Neural cell (in vitro differentiated cells): ENCODE measurements at regions not wholly inside any gene's neighbourhood (a gene's known extent, or its start where the extent isn't known, plus 50 kb on each side); places are given as distances from the start of the nearest gene placed in this dataset.

Source experiments
- H2AFZ ChIP-seq: fragments of 200-600, 300-800 bp; sonication (generic), shearing (Covaris generic); 2 replicates; pipeline ENCODE4 v1.6.0; 2014; ENCODE audit warnings: low read depth, mild to moderate bottlenecking, antibody characterized with exemption, low read length, moderate library complexity
- H3F3A ChIP-seq: fragments of 200-600 bp; shearing (Covaris generic); 2 replicates; pipeline ENCODE4 v1.6.1; 2016; ENCODE audit warnings: mild to moderate bottlenecking, moderate library complexity, mixed read lengths, antibody characterized with exemption, low read length; ENCODE audit not compliant: insufficient read depth, poor library complexity, severe bottlenecking
- H3K27ac ChIP-seq: fragments of 200-600, 300-800 bp; sonication (generic), shearing (Covaris generic); 2 replicates; pipeline ENCODE4 v1.5.1; 2014; ENCODE audit warnings: mild to moderate bottlenecking, low read length, moderate library complexity
- H3K27me3 ChIP-seq: fragments of 300-800, 200-600 bp; sonication (generic), shearing (Covaris generic); 2 replicates; pipeline ENCODE4 v1.6.0; 2014; ENCODE audit warnings: mild to moderate bottlenecking, low read depth, low read length, moderate library complexity; ENCODE audit not compliant: insufficient read depth
- H3K36me3 ChIP-seq: fragments of 300-800, 200-600 bp; sonication (generic), shearing (Covaris generic); 2 replicates; pipeline ENCODE4 v1.5.1; 2014; ENCODE audit warnings: mild to moderate bottlenecking, antibody characterized with exemption, low read length, moderate library complexity; ENCODE audit not compliant: insufficient read depth
- H3K4me2 ChIP-seq: fragments of 300-800, 200-600 bp; sonication (generic), shearing (Covaris generic); 2 replicates; pipeline ENCODE4 v1.6.0; 2014; ENCODE audit warnings: mild to moderate bottlenecking, low read length
- H3K4me3 ChIP-seq: fragments of 300-800, 200-600 bp; sonication (generic), shearing (Covaris generic); 2 replicates; pipeline ENCODE4 v1.5.1; 2014; ENCODE audit warnings: mild to moderate bottlenecking, low read length, moderate library complexity
- H3K79me2 ChIP-seq: fragments of 200-600 bp; shearing (Covaris generic); replicated peaks from 2 replicates; pipeline ENCODE4 v1.6.0; 2014; ENCODE audit warnings: mild to moderate bottlenecking, low read length, moderate library complexity; ENCODE audit not compliant: insufficient read depth
- H3K9ac ChIP-seq: fragments of 300-800, 200-600 bp; sonication (generic), shearing (Covaris generic); 2 replicates; pipeline ENCODE4 v1.6.1; 2016; ENCODE audit warnings: mild to moderate bottlenecking, low read length, mixed read lengths
- H3K9me2 ChIP-seq: fragments of 200-600 bp; shearing (Covaris generic); 2 replicates; pipeline ENCODE4 v1.6.1; 2016; ENCODE audit warnings: mild to moderate bottlenecking, low read length, mixed read lengths; ENCODE audit not compliant: insufficient read depth
- H3K9me3 ChIP-seq: fragments of 200-600, 300-800 bp; sonication (generic), shearing (Covaris generic); 2 replicates; pipeline ENCODE4 v1.6.1; 2016; ENCODE audit warnings: mild to moderate bottlenecking, mixed run types, low read length, moderate library complexity, mixed read lengths
- H4K20me1 ChIP-seq: fragments of 200-600 bp; shearing (Covaris generic); 2 replicates; pipeline ENCODE4 v1.6.1; 2016; ENCODE audit warnings: mild to moderate bottlenecking, mixed run types; ENCODE audit not compliant: insufficient read depth
- CTCF ChIP-seq: fragments of 450-650 bp; IDR thresholded peaks from 2 replicates; pipeline ENCODE4 v1.5.1; 2014; ENCODE audit warnings: antibody characterized with exemption, mild to moderate bottlenecking, moderate library complexity; ENCODE audit not compliant: poor library complexity, severe bottlenecking
- EP300 ChIP-seq: fragments of 450-650 bp; conservative IDR thresholded peaks from 2 replicates; pipeline ENCODE4 v1.6.1; 2014; ENCODE audit warnings: antibody characterized with exemption, mild to moderate bottlenecking, moderate library complexity; ENCODE audit not compliant: poor library complexity, severe bottlenecking
- EZH2 ChIP-seq: fragments of 200-600, 300-800 bp; shearing (Covaris generic), sonication (generic); IDR thresholded peaks from 2 replicates; pipeline ENCODE4 v1.6.1; 2014; ENCODE audit warnings: antibody characterized with exemption, low read length, borderline replicate concordance, mild to moderate bottlenecking; ENCODE audit not compliant: insufficient read depth, poor library complexity, severe bottlenecking
- MXI1 ChIP-seq: fragments of 450-650 bp; conservative IDR thresholded peaks from 2 replicates; pipeline ENCODE4 v1.6.1; 2014; ENCODE audit warnings: antibody characterized with exemption, mild to moderate bottlenecking; ENCODE audit not compliant: poor library complexity, severe bottlenecking
- POLR2AphosphoS5 ChIP-seq: IDR thresholded peaks from 2 replicates; pipeline ENCODE4 v1.6.1; 2012
- RAD21 ChIP-seq: fragments of 450-650 bp; conservative IDR thresholded peaks from 2 replicates; pipeline ENCODE4 v1.6.1; 2014; ENCODE audit warnings: antibody characterized with exemption, mild to moderate bottlenecking, moderate library complexity
- REST ChIP-seq: IDR thresholded peaks from 2 replicates; pipeline ENCODE4 v1.6.1; 2012; ENCODE audit warnings: borderline replicate concordance
- SMC3 ChIP-seq: fragments of 450-650 bp; conservative IDR thresholded peaks from 2 replicates; pipeline ENCODE4 v1.6.1; 2014; ENCODE audit warnings: antibody characterized with exemption, mild to moderate bottlenecking, moderate library complexity; ENCODE audit not compliant: poor library complexity
- TAF1 ChIP-seq: IDR thresholded peaks from 2 replicates; pipeline ENCODE4 v1.6.1; 2012; ENCODE audit warnings: low read depth

- Histone ChIP-seq H3K9me2 (no peaks in the 10 kb centered on the region), H4K20me1 (no peaks in the 10 kb centered on the region), H3K27me3 (no peaks in the 10 kb centered on the region), H3K36me3 (no peaks in the 10 kb centered on the region), H3K27ac (no peak overlapping the region), H3K4me2 (no peak overlapping the region), H2AFZ (no peak overlapping the region), H3K4me3 (no peak overlapping the region), H3K9ac (no peak overlapping the region), H3F3A (peaks cover 3% of the 10 kb centered on the region), H3K9me3 (no peaks in the 10 kb centered on the region), H3K79me2 (no peaks in the 10 kb centered on the region)
- TF ChIP-seq CTCF (peak; percentile 30), SMC3 (peak; percentile 42), RAD21 (peak; percentile 27), MXI1 (no peak), POLR2AphosphoS5 (no peak), TAF1 (no peak)
Observed at GRCh38 chr7:84490661-84491060, 296.1 kb upstream of the SEMA3A start.

- Histone ChIP-seq H2AFZ (no peak overlapping the region), H3K79me2 (no peaks in the 10 kb centered on the region), H3K4me3 (no peak overlapping the region), H3K9me2 (no peaks in the 10 kb centered on the region), H3K9ac (no peak overlapping the region), H3F3A (no peaks in the 10 kb centered on the region), H3K9me3 (no peaks in the 10 kb centered on the region), H3K4me2 (no peak overlapping the region), H3K36me3 (no peaks in the 10 kb centered on the region), H3K27ac (no peak overlapping the region), H4K20me1 (no peaks in the 10 kb centered on the region), H3K27me3 (no peaks in the 10 kb centered on the region)
- no peak for TF ChIP-seq TAF1
- TF ChIP-seq REST: no peak
- TF ChIP-seq SMC3: no peak
- TF ChIP-seq EZH2: no peak
- no peak for TF ChIP-seq CTCF
- no peak for TF ChIP-seq MXI1
- TF ChIP-seq RAD21: no peak
- no peak for TF ChIP-seq EP300
- no peak for TF ChIP-seq POLR2AphosphoS5
Observed at GRCh38 chr7:84484502-84485079, 290.0 kb upstream of the SEMA3A start.
